HepG2 (cell line): ENCODE measurements at regions not wholly inside any gene's neighbourhood (a gene's known extent, or its start where the extent isn't known, plus 50 kb on each side); places are given as distances from the start of the nearest gene placed in this dataset.

Experiments used
- AGO1 ChIP-seq: fragments of 200-400 bp; formaldehyde crosslinking; IDR thresholded peaks from 2 replicates; pipeline ENCODE4 v1.6.1; 2017; ENCODE audit warnings: mild to moderate bottlenecking, low read depth, low read length, moderate library complexity; ENCODE audit not compliant: poor library complexity, severe bottlenecking
- ELF1 ChIP-seq: sonication (generic); formaldehyde crosslinking; IDR thresholded peaks from 2 replicates; pipeline ENCODE4 v1.4.0; 2020; ENCODE audit warnings: missing genetic modification reagents
- LBX2 ChIP-seq: sonication (generic); formaldehyde crosslinking; IDR thresholded peaks from 2 replicates; pipeline ENCODE4 v1.5.0; 2020; ENCODE audit warnings: missing genetic modification reagents, mild to moderate bottlenecking, borderline replicate concordance
- MLXIP ChIP-seq: sonication (generic); formaldehyde crosslinking; IDR thresholded peaks from 2 replicates; pipeline ENCODE4 v1.9.0; 2021; ENCODE audit warnings: missing genetic modification reagents, borderline replicate concordance
- MZF1 ChIP-seq: sonication (generic); formaldehyde crosslinking; IDR thresholded peaks from 2 replicates; pipeline ENCODE4 v1.8.1; 2023; ENCODE audit warnings: mild to moderate bottlenecking, missing genetic modification reagents, borderline replicate concordance
- NBN ChIP-seq: fragments of 450-650 bp; conservative IDR thresholded peaks from 2 replicates; pipeline ENCODE4 v1.6.1; 2017
- NR2F2 ChIP-seq: IDR thresholded peaks from 2 replicates; pipeline ENCODE4 v1.6.1; 2012; ENCODE audit warnings: low read depth, inconsistent platforms, borderline replicate concordance
- PHF20 ChIP-seq: sonication (generic); formaldehyde crosslinking; IDR thresholded peaks from 2 replicates; pipeline ENCODE4 v1.5.0; 2020; ENCODE audit warnings: mild to moderate bottlenecking, missing genetic modification reagents
- SKI ChIP-seq: fragments of 450-650 bp; IDR thresholded peaks from one replicate; pipeline ENCODE4 v1.6.1; 2018; ENCODE audit warnings: mild to moderate bottlenecking; ENCODE audit not compliant: partially characterized antibody
- TEAD2 ChIP-seq: sonication (generic); formaldehyde crosslinking; IDR thresholded peaks from 2 replicates; pipeline ENCODE4 v1.9.0; 2021; ENCODE audit warnings: missing genetic modification reagents
- ZNF160 ChIP-seq: sonication (generic); formaldehyde crosslinking; IDR thresholded peaks from 2 replicates; pipeline ENCODE4 v1.8.0; 2022; ENCODE audit warnings: mild to moderate bottlenecking, inconsistent platforms, missing genetic modification reagents
- ZNF317 ChIP-seq: sonication (generic); formaldehyde crosslinking; IDR thresholded peaks from 2 replicates; pipeline ENCODE4 v1.5.0; 2020; ENCODE audit warnings: mild to moderate bottlenecking, missing genetic modification reagents
- ZNF441 ChIP-seq: sonication (generic); formaldehyde crosslinking; IDR thresholded peaks from 2 replicates; pipeline ENCODE4 v1.7.0; 2021; ENCODE audit warnings: missing genetic modification reagents, borderline replicate concordance
- ZNF639 ChIP-seq: conservative IDR thresholded peaks from 2 replicates; pipeline ENCODE4 v1.6.1; 2018; ENCODE audit warnings: missing genetic modification reagents
- TF ChIP-seq, protein P1 (sequence below): sonication (generic); formaldehyde crosslinking; IDR thresholded peaks from 2 replicates; pipeline ENCODE4 v1.5.0; 2020; ENCODE audit warnings: mild to moderate bottlenecking, missing genetic modification reagents, moderate library complexity
- TF ChIP-seq, protein P2 (sequence below): IDR thresholded peaks from 2 replicates; pipeline ENCODE4 v1.6.1; 2016; ENCODE audit warnings: low read depth
- TF ChIP-seq, protein P3 (sequence below): fragments of 450-650 bp; IDR thresholded peaks from 2 replicates; pipeline ENCODE4 v1.6.1; 2017
- TF ChIP-seq, protein P4 (sequence below): sonication (generic); formaldehyde crosslinking; IDR thresholded peaks from 2 replicates; pipeline ENCODE4 v1.8.1; 2023; ENCODE audit warnings: mild to moderate bottlenecking, inconsistent platforms, moderate library complexity, missing genetic modification reagents, borderline replicate concordance

DNA sequence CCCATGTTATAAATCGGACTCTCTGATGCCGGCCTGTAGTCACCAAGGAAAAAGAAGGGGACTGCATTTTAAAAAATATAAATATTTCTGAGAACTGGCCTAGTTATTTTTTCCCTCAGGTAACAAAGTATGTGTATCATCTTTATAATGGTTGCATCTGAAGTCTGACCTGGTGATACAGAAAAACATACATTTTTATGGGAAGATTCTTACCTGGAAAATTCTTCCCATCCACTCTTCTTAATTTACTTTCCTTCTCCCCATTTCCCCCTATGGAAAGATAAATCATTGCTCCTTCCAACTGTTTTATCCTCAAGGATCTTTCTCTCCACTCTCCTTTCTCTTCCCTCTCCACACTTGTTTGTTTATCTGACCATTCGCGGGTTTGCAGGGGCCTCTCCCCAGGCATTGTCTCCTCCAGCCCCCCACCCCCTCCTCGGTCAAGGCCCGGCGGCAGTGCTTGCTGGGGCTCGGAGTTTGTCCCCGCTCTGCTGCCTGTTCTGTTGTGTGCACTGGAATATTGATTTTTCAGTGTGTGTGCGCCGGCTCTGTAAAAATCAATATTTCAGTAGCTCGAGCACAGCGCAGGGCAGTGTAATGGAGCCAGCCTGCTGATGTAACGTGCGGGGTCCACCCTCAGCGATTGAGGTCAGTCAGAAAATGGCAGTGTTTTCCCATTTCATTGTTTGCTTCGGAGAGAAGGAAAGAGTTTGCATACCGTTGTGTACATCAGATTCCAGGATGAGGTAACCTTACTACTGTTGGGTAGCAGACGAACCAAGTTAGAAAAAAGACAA is 199.5 kb upstream of the NFE2L3 start (continued):
- no peak for TF ChIP-seq LBX2 (CRISPR knock-in tag)
- peak; percentile 49 for TF ChIP-seq ELF1
- TF ChIP-seq, protein P1, sequence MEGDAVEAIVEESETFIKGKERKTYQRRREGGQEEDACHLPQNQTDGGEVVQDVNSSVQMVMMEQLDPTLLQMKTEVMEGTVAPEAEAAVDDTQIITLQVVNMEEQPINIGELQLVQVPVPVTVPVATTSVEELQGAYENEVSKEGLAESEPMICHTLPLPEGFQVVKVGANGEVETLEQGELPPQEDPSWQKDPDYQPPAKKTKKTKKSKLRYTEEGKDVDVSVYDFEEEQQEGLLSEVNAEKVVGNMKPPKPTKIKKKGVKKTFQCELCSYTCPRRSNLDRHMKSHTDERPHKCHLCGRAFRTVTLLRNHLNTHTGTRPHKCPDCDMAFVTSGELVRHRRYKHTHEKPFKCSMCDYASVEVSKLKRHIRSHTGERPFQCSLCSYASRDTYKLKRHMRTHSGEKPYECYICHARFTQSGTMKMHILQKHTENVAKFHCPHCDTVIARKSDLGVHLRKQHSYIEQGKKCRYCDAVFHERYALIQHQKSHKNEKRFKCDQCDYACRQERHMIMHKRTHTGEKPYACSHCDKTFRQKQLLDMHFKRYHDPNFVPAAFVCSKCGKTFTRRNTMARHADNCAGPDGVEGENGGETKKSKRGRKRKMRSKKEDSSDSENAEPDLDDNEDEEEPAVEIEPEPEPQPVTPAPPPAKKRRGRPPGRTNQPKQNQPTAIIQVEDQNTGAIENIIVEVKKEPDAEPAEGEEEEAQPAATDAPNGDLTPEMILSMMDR (CRISPR knock-in tag), result peak; percentile 27; the same call in 1 of the 2 replicates
- peak; percentile 81 for TF ChIP-seq SKI
- TF ChIP-seq, protein P2, sequence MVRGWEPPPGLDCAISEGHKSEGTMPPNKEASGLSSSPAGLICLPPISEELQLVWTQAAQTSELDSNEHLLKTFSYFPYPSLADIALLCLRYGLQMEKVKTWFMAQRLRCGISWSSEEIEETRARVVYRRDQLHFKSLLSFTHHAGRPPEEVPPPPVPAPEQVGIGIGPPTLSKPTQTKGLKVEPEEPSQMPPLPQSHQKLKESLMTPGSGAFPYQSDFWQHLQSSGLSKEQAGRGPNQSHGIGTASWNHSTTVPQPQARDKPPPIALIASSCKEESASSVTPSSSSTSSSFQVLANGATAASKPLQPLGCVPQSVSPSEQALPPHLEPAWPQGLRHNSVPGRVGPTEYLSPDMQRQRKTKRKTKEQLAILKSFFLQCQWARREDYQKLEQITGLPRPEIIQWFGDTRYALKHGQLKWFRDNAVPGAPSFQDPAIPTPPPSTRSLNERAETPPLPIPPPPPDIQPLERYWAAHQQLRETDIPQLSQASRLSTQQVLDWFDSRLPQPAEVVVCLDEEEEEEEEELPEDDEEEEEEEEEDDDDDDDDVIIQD, result peak; percentile 81
- no peak for TF ChIP-seq MZF1 (CRISPR knock-in tag)
- 0 out of 2 replicates have a peak, but pooled peaks have one; percentile 61 for TF ChIP-seq ZNF639 (CRISPR knock-in tag)
- TF ChIP-seq PHF20 (CRISPR knock-in tag), result peak; percentile 46; the same call in 1 of the 2 replicates
- TF ChIP-seq, protein P3, sequence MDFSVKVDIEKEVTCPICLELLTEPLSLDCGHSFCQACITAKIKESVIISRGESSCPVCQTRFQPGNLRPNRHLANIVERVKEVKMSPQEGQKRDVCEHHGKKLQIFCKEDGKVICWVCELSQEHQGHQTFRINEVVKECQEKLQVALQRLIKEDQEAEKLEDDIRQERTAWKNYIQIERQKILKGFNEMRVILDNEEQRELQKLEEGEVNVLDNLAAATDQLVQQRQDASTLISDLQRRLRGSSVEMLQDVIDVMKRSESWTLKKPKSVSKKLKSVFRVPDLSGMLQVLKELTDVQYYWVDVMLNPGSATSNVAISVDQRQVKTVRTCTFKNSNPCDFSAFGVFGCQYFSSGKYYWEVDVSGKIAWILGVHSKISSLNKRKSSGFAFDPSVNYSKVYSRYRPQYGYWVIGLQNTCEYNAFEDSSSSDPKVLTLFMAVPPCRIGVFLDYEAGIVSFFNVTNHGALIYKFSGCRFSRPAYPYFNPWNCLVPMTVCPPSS, result no peak
- TF ChIP-seq, protein P4, sequence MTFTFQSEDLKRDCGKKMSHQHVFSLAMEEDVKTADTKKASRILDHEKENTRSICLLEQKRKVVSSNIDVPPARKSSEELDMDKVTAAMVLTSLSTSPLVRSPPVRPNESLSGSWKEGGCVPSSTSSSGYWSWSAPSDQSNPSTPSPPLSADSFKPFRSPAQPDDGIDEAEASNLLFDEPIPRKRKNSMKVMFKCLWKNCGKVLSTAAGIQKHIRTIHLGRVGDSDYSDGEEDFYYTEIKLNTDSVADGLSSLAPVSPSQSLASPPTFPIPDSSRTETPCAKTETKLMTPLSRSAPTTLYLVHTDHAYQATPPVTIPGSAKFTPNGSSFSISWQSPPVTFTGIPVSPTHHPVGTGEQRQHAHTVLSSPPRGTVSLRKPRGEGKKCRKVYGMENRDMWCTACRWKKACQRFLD, result 0 out of 2 replicates have a peak, but pooled peaks have one; percentile 39
- TF ChIP-seq ZNF441 (CRISPR knock-in tag), result peak; percentile 96
- 0 out of 2 replicates have a peak, but pooled peaks have one; percentile 38 for TF ChIP-seq MLXIP (CRISPR knock-in tag)
- no peak for TF ChIP-seq AGO1
- TF ChIP-seq ZNF317 (CRISPR knock-in tag), result peak; percentile 75
- peak; percentile 64; the same call in 1 of the 2 replicates for TF ChIP-seq ZNF160 (CRISPR knock-in tag)
- peak; percentile 68; the same call in 1 of the 2 replicates for TF ChIP-seq NR2F2
- no peak for TF ChIP-seq NBN
- TF ChIP-seq TEAD2, result no peak
